GM21528 (cell line): ENCODE measurements at regions not wholly inside any gene's neighbourhood (a gene's known extent, or its start where the extent isn't known, plus 50 kb on each side); places are given as distances from the start of the nearest gene placed in this dataset.

Experiments
- ATAC-seq: cut with Tn5 transposase; IDR thresholded peaks from one replicate; pipeline ENCODE4 v1.9.1; 2021; ENCODE audit warnings: mild to moderate bottlenecking, moderate library complexity; ENCODE audit not compliant: unreplicated experiment, low FRiP score

DNA sequence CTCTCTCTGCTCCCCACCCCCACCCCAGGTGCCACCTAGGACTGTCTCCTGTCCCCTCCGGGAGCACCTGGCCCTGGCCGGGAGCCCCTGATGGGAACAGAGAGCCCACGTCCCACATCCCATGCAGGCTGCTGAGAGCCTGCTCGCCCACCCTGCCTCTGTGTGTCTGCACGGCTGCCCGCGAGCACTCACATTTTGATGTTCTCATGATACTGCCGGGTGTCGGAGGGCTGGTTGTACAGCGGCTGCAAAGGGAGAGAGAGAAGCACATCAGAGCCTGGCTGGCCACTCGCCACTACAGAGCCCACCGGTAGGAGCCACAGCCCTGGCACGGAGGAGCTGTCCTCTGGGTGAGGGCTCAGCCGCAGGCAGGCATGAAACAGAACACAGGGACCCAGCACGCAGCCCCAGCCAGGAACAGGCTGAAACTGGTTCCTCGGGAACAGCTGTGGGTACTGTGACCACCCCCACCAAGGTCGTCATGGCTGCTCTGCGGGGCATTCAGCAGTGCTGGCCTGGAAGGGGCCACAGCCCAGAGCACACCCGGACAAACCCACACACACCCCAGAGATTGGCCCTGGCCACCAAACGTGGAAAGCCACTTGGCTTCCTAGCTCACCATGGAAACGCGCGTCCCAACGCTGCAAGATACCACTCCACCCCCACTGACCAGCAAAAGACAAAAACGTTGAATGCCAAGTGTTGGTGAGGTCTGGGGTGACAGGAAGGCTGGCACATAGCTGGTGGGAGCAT, 117.6 kb downstream of the NCOR2 start:
- no peak for ATAC-seq

DNA sequence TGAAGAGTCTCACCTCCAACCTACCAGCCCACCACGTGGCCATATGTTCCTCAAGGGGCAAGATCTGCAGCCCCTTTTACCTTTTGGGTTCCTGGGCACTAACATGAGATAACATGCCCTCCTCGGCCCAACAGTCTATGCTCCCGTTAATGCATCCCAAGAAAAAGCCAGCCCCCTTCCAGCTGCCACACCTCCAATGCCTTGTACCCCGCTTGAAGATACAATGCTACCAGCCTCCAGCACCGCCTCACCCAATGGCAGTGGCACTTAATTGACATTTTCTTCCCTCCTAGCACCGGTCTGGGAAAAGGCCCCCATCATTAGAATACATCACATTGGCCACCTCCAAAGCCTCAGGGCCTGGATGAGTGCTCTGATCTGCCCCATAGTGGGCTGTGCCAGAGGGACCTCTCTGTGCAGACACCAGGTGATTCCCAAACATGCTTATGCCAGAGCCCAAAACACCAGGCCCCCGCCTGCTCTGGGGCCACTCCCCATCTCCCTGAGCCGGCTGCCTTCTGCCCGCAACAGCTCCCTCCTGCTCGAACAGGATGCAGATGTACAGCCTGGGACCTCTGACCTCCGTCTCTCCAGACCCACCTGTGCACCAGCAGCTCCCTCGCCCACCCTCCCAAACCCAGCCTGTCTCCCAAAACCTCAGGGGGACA, 118.3 kb downstream of the NCOR2 start:
- no peak for ATAC-seq

DNA sequence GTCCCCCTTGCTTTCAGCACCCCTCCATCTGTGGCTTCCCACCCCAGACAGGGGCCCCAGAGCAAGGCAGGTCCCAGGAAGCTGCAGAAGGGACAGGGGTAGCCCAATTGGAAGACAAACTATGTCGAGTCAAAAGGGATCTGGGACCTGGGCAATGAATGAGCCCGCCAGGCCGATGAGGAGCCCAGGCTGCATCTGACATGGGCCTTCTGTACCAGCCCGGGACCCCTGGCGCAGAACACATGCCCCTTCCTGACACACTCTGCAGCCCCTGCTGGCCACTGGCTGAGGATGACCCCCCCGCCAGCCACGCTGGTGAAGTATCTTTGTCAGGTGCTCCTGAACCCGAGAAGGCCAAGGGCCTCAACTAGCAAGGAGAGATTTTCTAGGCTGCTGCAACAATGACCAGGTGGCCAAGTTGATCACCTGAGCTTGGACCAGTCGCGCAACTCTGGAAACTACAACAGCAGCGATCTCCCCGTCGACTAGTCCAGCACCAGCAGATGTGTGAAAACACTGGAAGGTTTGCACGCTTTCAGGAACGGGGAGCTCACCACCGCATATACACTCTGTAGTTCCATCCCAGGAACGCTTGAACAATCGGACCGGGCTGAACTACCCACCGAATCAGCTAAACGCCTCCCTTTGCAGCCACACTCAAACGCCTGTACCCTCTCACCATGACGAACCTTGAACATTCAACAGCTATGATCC, 119.0 kb downstream of the NCOR2 start:
- ATAC-seq = no peak

DNA sequence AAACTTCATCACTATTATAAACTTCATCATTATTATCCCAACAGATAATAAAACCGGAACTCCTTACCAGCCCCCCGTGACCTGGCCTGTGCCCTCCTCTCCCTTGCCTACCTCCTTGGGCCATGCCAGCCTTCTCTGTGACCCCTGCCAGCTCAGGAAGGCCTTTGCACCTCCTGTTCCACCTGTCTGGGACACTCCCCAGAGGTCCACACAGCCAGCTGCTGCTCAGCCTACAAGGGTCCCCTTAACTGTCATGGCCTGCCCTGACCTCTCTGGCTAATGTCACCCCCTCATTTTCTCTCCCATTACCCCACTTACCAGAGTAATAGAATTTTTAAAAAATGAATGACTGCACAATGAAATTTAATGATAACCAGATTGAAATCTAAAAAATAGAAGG, 121.0 kb downstream of the NCOR2 start:
- ATAC-seq = no peak

DNA sequence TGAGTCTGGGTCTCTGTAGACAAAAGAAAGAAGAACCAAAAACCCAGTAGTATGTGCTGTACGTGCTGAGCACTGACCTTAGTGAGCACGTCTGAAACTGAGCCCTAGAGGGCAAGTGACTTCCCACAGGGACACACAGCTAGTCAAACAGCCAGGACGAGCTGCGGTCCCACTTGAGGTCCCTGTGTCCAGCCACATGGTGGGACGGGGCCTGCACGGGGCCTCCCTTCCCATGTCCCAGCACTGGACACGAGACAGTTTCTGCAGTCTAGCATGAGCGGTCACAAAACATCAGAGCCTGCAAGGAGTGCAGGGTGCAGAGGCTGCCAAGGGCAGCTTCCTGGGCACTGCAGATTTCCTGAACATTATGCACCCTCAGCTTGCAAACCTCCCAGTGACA, 121.6 kb downstream of the NCOR2 start:
- ATAC-seq = no peak

DNA sequence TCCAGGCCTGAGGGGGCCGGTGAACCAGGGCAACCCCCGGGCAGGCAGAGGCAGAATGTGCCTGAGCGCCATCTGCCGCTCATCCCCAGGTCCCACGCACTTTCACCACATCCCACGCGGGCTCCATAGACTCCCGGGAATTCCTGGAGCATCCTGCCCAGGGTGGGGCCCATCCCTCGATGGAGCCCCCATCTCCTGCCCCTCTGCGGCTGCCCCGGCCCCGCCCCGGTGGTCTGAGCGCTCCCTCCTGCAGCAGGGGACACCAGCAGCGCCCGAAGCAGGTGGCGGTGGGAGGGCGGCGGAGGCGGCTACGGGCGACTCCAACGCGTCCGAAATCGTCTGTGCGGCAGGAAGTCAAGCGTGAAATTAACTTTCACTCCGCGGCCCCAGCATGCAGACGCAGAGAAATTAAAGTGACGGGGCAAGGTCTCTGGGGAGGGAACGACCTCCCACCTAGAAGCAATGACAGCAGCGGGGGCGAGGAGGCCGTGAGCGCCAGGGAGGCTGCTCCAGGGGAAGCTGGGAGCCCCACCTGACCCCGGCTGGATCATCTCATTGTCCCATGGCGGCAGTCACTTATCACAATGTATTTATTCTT, 122.2 kb downstream of the NCOR2 start:
- no peak for ATAC-seq

DNA sequence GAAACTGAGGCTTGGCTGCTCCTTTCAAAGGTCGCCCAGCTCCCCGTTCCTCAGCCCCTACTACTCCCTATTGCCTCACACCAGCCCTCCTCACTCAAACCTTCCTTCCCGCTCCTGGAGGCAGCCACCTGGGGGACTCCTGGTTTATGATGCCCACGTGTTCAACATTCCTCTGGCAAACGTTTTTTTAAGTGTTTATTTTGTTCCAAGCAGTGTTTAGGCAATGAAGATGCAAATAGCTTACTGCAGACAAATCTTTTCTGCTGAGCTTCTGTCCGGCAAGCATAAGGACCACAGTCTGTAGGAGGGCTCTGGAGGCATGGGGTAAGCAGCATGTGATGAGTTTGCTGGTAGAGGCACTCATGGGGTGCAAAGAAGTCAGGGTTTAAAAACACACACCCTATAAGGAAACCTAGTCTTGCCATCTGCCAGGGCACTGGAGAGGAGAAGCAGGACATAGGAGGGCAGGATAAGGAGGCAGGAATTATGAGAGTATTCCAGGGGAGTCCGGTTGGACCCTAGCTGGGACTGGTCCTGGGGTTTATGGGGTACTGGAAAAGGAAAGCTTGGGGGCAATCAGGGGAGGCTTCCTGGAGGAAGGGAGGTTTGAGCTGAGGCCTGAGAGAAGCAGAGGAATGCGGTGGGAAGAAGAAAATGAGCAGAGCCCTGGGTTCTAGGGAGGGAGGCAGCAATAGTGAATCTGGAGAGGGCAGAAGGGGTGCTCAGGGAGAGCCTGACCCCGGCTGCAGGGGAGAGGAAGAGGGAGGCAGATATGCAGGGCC, 123.3 kb downstream of the NCOR2 start:
- no peak for ATAC-seq

DNA sequence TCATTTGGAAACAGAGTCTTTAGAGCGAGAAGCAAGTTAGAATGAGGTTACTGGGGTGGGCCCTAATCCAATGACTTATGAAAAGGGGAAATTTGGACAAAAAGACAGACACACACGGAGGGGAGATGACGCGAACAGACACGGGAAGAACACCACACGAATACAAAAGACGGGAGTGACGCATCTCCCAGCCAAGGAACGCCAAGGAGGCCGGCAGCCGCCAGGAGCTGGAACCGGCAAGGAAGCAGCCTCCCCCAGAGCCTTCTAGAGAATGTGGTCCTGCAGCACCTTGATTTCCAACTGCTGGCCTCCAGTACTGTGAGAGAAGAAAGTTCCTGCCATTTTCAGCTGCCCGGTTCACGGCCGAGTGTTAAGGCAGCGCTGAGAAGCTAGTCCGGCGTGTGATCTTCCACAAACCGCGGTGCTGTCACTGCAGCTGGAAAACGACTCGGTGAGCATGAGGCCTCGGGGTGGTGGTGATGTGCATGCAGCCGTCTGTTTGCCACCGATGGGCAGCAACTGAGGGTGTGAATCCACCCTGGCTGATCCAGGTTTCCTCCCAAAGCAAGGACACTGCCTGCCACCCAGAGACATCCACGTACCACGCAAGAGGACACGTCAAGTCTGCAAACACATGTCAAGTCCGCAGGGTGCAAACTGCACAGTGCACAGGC, 124.5 kb downstream of the NCOR2 start:
- no peak for ATAC-seq

DNA sequence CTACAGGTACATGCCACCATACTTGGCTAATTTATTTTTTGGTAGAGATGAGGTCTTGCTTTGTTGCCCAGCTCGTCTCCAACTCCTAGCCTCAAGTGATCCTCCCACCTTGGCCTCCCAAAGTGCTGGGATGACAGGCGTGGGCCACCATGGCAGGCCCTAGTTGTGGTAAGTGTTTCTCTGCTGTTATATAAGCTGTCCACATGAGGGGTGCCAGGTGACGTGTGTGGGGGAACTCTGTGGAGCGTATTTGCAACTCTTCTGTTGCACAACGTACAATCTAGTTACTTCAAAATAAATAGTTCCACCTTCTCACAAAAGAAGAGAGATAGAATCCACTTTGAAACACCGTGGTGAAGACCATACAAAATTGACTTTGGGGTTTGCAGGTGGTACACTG, 125.1 kb downstream of the NCOR2 start:
- no peak for ATAC-seq

DNA sequence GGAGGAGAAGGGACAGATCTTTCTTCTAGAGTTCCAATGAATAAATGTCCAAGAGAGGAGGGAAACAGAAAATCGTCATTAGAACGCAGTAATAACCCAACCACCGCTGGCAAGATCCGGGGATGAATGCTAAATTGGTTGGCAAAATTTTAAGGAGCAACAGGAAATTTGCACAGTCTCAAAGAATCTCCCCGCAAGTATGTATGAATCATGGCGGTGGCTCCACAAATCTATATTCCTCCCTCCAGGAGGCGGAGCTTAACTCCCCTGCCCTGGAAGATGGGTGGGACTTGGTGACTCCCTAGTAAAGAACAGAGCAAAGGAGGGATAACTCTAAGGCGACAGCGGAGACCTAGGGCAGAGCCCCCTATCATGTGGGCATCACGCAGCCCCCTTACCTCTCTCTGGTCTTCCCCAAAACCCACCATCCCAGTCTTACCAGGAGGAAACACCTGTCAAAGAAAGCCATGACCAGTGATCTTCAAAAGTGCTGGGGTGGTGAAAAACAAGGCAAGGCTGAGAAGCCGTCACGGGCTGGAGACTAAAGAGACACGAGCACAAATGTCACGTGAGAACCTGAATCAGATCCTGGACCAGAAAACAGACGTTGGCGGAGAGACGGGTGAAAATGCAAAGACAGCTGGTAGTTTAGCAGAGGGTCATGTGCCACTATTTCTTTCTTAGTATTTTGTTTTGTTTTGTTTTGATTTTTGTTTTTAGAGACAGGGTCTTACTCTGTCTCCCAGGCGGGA, 125.8 kb downstream of the NCOR2 start:
- ATAC-seq = no peak

DNA sequence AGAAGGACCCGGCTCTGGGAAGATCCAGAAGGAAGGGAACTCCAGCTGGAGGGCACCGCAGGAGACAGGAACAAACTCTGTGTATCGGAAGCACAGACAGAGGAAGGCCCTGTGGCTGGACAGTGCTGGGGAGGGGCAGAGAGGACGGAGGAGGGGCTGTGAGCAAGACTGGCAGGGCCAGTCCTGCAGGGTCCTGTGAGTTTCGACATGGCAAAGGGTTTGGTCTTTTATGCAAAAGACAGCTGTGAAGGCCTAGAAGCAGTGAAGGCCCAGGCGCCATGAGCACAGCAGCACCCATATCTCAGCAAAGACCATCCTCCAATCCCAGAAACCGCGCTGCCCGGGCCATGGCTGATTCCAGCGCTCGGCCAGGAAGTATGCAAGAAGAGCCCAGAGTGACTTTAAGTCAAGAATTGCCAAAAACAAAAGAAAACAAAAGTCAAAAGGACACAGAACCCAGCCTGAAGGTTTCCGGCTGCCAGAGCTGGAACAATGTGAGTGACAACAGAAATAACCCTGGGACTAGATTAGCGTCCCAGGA, 126.5 kb downstream of the NCOR2 start:
- no peak for ATAC-seq

DNA sequence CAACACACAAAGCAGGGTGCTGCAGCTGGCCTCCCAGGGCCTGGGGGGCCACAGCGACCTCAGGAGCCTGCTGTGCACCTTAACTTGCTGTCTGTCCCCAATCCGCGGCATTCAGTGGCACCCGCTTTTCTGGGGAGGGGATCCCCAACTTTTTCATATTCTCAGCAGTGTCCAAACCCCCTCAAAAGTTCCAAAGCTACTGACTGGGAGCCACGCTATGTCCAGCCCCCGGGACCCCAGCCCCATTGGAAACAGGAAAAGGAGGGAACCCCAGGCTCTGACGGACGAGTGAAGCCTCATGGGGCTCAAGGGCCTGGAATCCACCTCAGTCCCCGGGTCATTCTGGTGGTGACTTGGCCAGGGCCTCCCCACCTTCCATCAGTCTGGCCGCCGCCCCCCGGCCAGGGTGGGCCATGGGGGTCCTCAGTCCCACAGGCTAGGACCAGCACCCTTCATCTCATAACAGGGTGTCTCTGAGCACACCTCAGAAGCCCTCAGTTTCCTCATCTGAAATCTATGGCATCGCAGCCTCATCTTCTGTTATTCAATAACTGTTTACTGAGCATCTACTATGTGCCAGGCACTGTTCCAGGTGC, 127.3 kb downstream of the NCOR2 start:
- no peak for ATAC-seq

DNA sequence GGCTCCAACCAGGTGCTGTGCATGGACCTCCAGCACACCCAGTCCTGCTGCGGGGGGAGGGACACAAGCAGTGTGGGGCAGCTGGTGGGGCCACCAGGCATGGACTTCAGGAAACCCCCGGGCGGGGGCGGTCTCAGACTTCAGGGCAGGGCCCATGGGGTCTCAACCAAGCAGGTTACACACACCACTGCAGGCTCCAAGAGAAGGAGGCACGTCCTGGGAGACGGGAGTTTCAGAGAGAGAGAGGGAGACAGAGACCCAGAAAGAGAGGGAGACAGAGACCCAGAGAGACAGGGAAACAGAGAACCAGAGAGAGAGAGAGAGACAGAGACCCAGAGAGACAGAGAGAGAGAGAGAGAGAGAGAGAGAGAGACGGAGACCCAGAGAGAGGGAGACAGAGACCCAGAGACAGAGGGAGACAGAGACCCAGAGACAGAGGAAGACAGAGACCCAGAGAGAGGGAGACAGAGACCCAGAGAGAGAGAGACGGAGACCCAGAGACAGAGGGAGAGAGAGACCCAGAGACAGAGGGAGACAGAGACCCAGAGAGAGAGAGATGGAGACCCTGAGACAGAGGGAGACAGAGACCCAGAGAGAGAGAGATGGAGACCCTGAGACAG, 128.9 kb downstream of the NCOR2 start:
- no peak for ATAC-seq

DNA sequence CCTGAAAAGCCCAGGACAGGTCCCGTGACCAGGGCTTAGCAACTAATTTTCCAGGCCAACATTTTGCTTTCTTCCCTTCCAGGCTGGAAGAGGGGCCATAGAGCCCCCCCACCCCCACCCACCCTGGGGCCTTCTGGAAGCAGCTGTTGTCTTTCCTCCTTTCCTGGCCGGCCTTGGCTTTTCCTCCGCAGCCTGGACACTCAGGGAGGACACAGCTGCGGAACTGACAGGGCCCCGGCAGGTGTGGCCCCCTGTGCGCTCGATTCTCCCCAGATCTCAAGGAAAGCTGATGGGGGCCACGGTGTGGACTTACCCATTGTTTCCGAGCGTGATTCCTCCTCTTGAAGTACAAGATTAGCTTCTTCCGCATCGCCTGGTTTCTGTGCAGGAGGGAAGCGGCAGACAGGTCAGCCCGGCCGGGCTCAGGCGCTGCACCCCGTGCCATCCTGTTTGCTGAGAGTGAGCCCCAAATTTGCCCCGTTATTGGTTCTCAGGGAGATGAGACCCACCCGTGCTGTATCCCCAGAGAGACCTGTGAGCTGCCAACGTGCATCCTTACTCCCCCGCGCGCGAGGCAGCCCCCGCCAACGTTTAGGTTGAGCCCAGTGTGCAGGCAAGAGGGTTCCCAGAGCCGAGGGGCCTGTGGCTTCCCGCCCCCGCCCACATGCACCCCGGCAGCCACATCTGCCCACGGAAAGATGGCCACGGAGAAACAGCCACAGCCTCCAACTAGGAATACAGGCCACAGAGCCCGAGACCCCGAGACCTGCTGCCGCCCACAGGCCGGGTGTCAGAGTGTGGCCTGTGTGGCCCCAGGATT, 129.6 kb downstream of the NCOR2 start:
- no peak for ATAC-seq

DNA sequence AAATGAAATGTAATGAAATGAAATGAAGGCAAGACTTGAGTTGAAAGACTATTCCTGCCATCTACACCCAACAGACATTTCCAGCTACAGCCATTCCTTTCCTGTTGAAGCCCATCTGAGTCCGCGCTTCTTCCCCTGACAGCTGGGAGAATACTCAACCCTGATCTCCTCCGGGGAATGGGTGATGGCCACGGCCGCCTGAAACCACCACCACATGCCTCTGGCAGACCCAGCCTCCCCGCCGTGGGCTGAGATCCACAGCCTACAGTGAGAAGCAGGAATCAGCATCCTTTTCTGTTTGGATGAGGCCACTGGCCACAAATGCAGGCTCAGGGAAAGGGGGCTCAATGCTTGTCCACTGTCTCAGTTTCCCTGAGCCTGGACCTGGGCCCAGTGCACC, 130.3 kb downstream of the NCOR2 start:
- ATAC-seq = no peak

DNA sequence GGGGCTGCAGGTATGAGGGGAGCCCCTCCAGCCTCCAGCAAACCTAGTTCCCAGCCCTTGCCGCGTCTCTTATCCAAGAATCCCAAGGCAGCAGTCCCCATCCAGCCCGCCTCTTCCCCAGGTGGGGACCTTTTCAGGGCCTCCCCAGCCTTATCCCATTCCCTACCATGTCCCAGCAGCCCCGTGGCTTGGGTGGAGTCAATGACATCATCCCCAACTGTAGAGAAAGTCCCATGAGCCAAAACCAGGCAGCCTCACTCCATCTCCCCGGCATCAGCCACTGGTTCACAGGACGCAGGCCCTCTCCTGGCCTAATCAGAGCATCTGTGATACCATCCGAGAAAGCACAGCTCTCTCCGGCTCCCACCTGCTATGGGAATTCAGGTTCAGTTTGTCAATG, 131.0 kb downstream of the NCOR2 start:
- no peak for ATAC-seq

DNA sequence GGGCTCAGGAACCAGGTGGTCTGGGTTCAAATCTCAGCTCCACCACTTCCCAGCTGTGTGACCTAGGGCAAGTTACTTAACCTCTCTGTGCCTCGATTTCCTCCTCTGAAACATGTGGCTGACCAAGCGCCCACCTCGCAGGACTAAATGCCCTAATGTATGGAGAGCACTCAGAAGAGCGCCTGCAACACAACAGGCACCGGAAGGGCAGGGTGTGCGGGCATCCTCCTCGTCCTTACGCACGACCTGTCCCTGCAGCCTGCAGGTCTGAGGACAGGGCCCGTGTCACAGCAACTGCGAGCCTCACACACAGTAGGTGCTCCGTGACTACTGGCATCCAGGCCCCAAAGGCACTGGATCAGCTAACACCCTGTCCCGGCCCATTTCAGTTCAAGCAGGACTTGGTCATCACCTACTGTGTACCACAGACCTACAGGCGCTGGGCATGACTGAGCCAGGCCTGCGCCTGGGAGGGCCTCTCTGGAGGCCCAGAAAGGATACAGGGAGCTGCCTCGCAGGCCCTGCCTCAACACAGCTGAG, 131.5 kb downstream of the NCOR2 start:
- no peak for ATAC-seq
